Testis (tissue), 2 donors: ENCODE measurements at regions not wholly inside any gene's neighbourhood (a gene's known extent, or its start where the extent isn't known, plus 50 kb on each side); places are given as distances from the start of the nearest gene placed in this dataset.

Experiments
- POLR2A ChIP-seq: fragments of 450-650 bp; IDR thresholded peaks from one replicate; pipeline ENCODE4 v1.6.1; 2017; ENCODE audit warnings: antibody characterized with exemption, mild to moderate bottlenecking, moderate library complexity
- TF ChIP-seq, protein P1 (sequence below), 3 experiments: fragments of 450-650 bp in 2 of 3; fragments of 200-600 bp in 1 of 3; sonication (generic) in 1 of 3; IDR thresholded peaks; one replicate each; pipeline ENCODE4 v1.5.1; 2016 to 2019; ENCODE audit warnings: antibody characterized with exemption in 3 of 3, mild to moderate bottlenecking in 2 of 3, moderate library complexity in 1 of 3

GRCh38 chr4:174110180-174110579 is 173.3 kb downstream of the FBXO8 start:
- TF ChIP-seq, protein P1, sequence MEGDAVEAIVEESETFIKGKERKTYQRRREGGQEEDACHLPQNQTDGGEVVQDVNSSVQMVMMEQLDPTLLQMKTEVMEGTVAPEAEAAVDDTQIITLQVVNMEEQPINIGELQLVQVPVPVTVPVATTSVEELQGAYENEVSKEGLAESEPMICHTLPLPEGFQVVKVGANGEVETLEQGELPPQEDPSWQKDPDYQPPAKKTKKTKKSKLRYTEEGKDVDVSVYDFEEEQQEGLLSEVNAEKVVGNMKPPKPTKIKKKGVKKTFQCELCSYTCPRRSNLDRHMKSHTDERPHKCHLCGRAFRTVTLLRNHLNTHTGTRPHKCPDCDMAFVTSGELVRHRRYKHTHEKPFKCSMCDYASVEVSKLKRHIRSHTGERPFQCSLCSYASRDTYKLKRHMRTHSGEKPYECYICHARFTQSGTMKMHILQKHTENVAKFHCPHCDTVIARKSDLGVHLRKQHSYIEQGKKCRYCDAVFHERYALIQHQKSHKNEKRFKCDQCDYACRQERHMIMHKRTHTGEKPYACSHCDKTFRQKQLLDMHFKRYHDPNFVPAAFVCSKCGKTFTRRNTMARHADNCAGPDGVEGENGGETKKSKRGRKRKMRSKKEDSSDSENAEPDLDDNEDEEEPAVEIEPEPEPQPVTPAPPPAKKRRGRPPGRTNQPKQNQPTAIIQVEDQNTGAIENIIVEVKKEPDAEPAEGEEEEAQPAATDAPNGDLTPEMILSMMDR (IDR thresholded peaks at IDR 0.05), result no peak
- TF ChIP-seq POLR2A, result no peak
